Endothelial cell (in vitro differentiated cells): ENCODE measurements at regions not wholly inside any gene's neighbourhood (a gene's known extent, or its start where the extent isn't known, plus 50 kb on each side); places are given as distances from the start of the nearest gene placed in this dataset.

Experiments used
- DNase-seq: peaks from one replicate; pipeline ENCODE4 v3.0.0; 2021; ENCODE audit warnings: low spot score
- H3K27ac Mint-ChIP-seq: one replicate; pipeline ENCODE4 v1.8.0; 2021; ENCODE audit warnings: mixed read lengths, inconsistent platforms; ENCODE audit not compliant: unreplicated experiment
- H3K27me3 Mint-ChIP-seq: one replicate; pipeline ENCODE4 v1.8.0; 2021; ENCODE audit warnings: mild to moderate bottlenecking, moderate library complexity, mixed read lengths, inconsistent platforms; ENCODE audit not compliant: unreplicated experiment
- H3K36me3 Mint-ChIP-seq: one replicate; pipeline ENCODE4 v1.8.0; 2021; ENCODE audit warnings: mild to moderate bottlenecking, low read depth, mixed read lengths, inconsistent platforms; ENCODE audit not compliant: unreplicated experiment
- H3K4me1 Mint-ChIP-seq: one replicate; pipeline ENCODE4 v1.8.0; 2021; ENCODE audit warnings: mild to moderate bottlenecking, mixed read lengths, inconsistent platforms; ENCODE audit not compliant: unreplicated experiment
- H3K4me3 Mint-ChIP-seq: one replicate; pipeline ENCODE4 v1.8.0; 2021; ENCODE audit warnings: mild to moderate bottlenecking, mixed read lengths, inconsistent platforms; ENCODE audit not compliant: unreplicated experiment
- H3K9me3 Mint-ChIP-seq: one replicate; pipeline ENCODE4 v1.8.0; 2021; ENCODE audit warnings: mixed read lengths, inconsistent platforms; ENCODE audit not compliant: unreplicated experiment
- CTCF ChIP-seq: fragments of 200-600 bp; sonication (generic); IDR thresholded peaks from one replicate; pipeline ENCODE4 v1.5.0; 2021; ENCODE audit warnings: antibody characterized with exemption; ENCODE audit not compliant: unreplicated experiment

- TF ChIP-seq CTCF = no peak
- H3K9me3 Mint-ChIP-seq = no peaks in the 10 kb centered on the region
- H3K4me3 Mint-ChIP-seq = no peak overlapping the region
Observed at GRCh38 chr12:81963636-81964035, 204.5 kb upstream of the PPFIA2 start.

GRCh38 chr12:81963026-81963425 is 203.9 kb upstream of the PPFIA2 start:
- no peak overlapping the region for H3K4me3 Mint-ChIP-seq
- H3K27ac Mint-ChIP-seq = no peak overlapping the region
- DNase-seq = no peak
- H3K4me1 Mint-ChIP-seq = no peaks in the 10 kb centered on the region
- no peaks in the 10 kb centered on the region for H3K36me3 Mint-ChIP-seq
- no peaks in the 10 kb centered on the region for H3K27me3 Mint-ChIP-seq
- no peak for TF ChIP-seq CTCF
- H3K9me3 Mint-ChIP-seq = no peaks in the 10 kb centered on the region

More at GRCh38 chr12:81963636-81964035, 204.5 kb upstream of the PPFIA2 start:
- DNase-seq = no peak
- no peaks in the 10 kb centered on the region for H3K27me3 Mint-ChIP-seq
- H3K4me1 Mint-ChIP-seq = no peaks in the 10 kb centered on the region
- no peaks in the 10 kb centered on the region for H3K36me3 Mint-ChIP-seq
- no peak overlapping the region for H3K27ac Mint-ChIP-seq

GRCh38 chr12:81962126-81962856 is 203.1 kb upstream of the PPFIA2 start:
- no peaks in the 10 kb centered on the region for H3K36me3 Mint-ChIP-seq
- H3K27me3 Mint-ChIP-seq = no peaks in the 10 kb centered on the region
- no peaks in the 10 kb centered on the region for H3K4me1 Mint-ChIP-seq
- H3K9me3 Mint-ChIP-seq = no peaks in the 10 kb centered on the region
- no peak for TF ChIP-seq CTCF
- H3K4me3 Mint-ChIP-seq = no peak overlapping the region
- no peak overlapping the region for H3K27ac Mint-ChIP-seq
- no peak for DNase-seq

- TF ChIP-seq CTCF = no peak
- DNase-seq = no peak
- no peaks in the 10 kb centered on the region for H3K27me3 Mint-ChIP-seq
- no peaks in the 10 kb centered on the region for H3K36me3 Mint-ChIP-seq
- H3K4me1 Mint-ChIP-seq = no peaks in the 10 kb centered on the region
- H3K27ac Mint-ChIP-seq = no peak overlapping the region
- no peaks in the 10 kb centered on the region for H3K9me3 Mint-ChIP-seq
- no peak overlapping the region for H3K4me3 Mint-ChIP-seq
Observed at GRCh38 chr12:81958406-81958805, 199.3 kb upstream of the PPFIA2 start.

- no peaks in the 10 kb centered on the region for H3K9me3 Mint-ChIP-seq
- no peak for DNase-seq
- H3K27ac Mint-ChIP-seq = no peak overlapping the region
- no peaks in the 10 kb centered on the region for H3K4me1 Mint-ChIP-seq
- no peaks in the 10 kb centered on the region for H3K27me3 Mint-ChIP-seq
- H3K36me3 Mint-ChIP-seq = no peaks in the 10 kb centered on the region
- no peak for TF ChIP-seq CTCF
- no peak overlapping the region for H3K4me3 Mint-ChIP-seq
Observed at GRCh38 chr12:81957631-81958030, 198.5 kb upstream of the PPFIA2 start.
